GM21367 (cell line): ENCODE measurements at regions not wholly inside any gene's neighbourhood (a gene's known extent, or its start where the extent isn't known, plus 50 kb on each side); places are given as distances from the start of the nearest gene placed in this dataset.
"Not testable (repeated sequence)": the region's sequence is repeated elsewhere in the genome, so short reads cannot be mapped to it uniquely, and the experiment has no call there.

Experiments used
- ATAC-seq: cut with Tn5 transposase; IDR thresholded peaks from one replicate; pipeline ENCODE4 v1.9.1; 2021; ENCODE audit not compliant: unreplicated experiment

DNA sequence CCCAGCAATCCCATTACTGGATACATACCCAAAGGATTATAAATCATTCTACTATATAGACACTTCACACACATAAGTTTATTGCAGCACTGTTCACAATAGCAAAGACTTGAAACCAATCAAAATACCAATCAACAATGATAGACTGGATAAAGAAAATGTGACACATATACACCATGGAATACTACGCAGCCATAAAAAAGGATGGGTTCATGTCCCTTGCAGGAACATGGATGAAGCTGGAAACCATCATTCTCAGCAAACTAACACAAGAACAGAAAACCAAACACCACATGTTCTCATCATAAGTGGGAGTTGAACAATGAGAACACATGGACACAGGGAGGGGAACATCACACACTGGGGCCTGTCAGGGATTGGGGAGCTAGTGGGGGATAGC is 475.4 kb upstream of the NFIA start:
- ATAC-seq, result not testable (repeated sequence)

DNA sequence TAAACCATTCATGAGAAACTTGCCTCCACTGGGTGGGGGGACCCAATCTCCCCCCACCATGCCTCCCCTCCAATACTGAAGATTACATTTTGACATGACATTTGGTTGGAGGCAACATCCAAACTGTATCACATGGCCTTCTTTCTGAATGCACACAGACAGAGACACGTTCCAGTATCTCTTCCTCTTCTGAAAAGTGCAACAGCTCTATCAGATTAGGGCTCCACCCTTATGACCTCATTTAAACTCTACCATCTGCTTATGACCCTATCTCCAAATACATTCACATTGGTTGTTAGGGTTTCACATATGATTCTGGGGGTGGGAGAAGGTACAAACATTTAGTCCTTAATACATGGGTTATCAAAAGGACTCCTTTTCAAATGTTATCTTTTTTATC is 481.8 kb upstream of the NFIA start:
- ATAC-seq, result no peak

DNA sequence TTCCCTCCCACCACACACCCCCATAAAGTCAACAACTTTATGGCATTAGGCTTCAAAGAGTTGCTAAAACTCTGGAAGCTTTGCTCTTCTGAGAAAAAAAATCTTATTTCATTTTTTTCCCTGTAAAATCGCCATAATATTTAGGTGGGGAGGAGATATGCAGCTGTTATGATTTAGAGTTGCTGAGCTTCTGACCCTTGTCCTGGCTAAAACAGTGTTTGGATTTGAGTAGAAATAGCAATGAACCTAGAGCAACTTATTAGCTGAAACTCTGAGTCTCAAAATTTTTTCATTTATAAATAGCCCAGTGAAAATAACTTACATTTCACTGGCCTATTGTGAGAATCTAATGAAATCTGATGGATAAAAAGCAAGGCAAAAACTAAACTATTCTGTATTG is 482.8 kb upstream of the NFIA start:
- no peak for ATAC-seq

DNA sequence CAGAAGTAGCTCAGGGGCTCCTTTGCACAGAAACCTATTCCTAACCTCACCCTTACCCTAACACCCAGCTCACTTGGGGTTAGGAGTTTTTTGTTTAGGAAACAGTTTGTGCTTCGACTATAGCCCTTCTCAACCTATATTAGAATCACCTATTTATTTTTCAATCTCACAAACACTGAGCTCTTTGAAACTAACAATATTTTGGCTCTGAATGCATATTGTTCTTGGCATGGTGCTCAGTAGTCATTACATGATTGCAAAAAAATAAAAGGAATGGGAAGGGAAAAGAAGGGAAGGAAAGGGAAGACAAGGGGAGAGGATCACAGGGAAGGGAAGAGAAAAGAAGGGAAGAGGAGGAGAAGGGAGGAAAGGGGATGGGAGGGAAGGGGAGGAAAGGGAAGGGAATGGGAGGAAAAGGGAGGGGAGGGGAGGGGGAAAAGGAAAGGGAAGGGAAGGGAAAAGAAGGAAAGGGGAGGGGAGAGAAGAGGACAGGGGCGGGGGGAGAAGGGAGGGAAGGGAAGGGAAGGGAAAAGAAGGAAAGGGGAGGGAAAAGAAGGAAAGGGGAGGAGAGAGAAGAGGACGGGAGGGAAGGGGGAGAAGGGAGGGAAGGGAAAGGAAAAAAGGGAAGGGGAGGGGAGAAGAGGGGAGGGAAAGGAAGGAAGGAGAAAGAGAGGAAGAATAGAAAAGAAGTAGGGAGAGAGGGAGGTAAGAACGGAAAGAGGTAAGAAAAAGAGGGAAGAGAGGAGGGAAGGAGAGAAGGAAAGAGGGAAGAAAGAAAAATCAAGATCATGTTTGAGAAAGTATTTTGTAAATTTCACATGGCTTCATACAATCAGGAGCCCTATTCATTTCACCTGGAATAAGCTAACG is 484.1 kb upstream of the NFIA start:
- ATAC-seq, result no peak

DNA sequence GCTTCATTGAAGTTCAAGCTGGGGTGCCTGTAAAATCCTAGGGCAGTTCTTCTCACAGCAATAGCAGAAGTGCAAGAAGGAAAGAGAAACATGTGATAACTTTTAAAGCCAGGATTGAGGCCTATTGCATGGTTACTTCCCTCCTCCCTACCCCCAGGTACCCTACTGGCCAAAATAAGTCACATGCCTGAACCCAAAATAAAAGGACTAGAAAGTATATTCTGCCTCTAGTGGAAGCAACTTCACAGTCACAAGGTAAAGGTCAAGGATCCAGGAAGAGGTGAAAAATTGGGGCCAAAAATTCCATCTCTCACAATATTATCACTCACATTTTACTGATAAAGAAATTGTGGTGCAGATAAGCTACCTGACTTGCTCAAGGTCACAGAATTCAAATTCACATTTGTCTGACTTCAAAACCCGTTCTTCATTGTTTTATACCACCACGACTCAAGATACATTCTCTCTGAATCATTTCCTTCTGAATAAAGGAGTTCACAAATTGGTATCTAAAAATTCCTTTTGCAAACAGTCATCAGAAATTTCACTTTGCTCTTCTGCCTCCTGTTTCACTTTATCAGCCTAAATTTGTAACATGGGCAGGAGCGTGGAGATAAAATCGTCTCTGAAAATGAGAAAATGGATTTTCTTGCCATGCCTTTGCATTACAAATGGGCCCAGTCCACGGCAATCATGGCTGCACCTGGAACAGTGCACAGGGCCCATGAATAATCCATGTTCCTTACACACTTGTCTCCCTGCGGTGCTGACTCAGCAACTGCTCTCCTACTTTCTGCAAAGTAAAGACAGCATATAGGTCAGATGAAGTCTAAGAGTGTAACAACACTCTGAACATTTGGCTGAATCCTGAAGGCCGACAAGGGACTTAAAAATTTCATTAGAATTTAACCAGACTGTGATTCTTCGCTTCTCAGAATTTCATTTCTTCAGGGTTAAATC is 485.3 kb upstream of the NFIA start:
- no peak for ATAC-seq

DNA sequence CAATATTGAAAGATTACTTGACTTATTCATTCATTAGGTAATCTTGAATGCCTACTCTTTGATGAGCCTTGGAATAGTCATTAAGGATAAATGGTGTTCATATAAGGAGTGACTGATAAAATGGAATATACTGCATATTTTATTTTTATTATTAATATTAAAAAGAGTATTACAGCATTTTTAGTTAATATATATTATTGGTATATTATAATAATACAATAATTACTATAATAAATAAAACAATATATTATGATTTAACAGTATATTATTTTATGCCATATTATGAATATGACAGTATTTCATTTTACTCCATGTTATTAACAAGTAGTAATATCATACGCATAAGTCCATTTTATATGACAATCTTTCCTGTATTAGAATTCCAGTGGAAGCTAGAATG is 490.8 kb upstream of the NFIA start:
- ATAC-seq, result no peak

DNA sequence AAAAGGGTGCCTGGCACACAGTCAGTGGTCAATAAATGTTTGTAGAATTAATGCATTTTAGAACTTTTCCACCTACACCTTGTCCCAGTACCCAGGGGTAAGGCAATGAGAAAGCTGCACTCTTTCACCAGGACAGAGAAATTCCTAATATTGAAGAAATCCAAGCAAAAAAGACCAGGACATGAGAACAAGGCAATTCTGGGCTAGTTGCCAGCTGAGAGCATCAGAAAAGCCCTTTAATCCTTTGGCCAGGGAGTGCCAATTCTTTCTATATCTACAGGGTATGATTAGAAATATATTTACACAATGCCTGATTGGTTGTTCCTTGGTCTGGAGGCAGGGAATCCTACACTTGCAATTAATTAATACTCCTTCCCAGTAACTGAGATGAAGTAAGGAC is 492.4 kb upstream of the NFIA start:
- ATAC-seq, result no peak

DNA sequence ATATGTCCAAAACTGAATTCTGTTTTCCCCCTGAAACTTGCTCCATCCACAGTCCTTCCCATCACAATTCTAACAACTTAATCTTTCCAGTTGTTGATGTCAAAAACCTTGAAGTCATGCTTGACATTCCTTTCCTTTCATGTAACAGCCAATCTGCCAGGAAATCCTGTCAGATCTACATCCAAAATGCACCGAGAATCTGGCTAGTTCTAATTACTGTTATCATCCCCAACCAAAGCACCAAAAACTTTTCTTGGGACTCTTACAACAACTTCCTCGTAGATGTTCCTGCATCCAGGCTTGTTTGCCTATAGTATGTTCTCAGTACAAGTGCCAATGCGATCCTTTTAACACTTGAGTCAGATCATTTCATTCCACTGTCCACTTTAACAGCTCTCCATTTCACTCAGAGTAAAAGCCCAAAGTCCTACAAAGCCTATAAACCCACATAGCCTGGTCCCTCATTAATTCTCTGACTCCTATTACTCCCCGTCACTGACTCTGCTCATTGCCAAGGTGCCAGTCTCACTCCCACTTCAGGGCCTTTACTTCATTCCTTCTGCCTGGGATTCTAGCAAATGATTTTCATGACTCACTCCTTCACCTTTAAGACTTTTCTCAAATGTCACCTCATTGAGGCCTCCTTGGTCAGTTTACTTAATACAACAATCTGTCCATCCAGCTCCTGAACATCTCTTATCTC is 493.2 kb upstream of the NFIA start:
- ATAC-seq, result no peak

DNA sequence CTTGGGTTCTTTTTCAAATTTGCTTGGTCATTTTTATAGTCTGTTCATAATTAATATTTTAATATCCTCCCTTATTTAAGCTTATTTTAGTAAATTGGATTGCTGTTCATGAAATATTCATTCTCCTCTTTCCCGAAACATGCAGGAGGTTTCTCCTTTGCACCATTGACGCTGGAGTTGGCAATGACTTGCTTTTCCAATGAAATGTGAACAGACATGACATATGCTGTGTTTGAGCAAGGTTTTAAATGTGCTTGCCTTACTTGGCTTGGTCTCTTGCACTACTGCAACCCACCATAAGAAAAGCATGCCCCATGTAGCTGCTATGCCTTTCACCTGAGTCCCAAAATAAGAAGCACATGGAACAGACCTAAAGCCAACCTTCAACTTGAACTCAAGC is 498.0 kb upstream of the NFIA start:
- no peak for ATAC-seq

DNA sequence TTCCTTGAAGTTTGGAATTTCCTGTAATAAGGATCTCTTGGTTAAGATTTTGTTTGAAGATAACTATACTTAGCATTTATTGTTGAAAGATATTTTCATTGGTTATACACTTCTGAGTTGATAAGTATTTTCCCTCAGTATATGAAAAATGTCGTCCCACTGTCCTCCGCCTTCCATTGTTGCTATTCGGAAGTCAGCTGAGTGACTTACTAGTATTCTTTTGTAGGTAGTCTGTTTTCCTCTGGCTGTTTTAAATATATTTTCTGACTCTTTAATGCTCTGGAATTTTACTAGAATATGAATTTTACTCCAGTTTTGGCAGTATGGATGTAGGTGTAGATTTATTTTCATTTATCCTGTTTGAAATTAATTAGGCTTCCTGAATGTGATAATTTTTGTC is 498.7 kb upstream of the NFIA start:
- no peak for ATAC-seq

DNA sequence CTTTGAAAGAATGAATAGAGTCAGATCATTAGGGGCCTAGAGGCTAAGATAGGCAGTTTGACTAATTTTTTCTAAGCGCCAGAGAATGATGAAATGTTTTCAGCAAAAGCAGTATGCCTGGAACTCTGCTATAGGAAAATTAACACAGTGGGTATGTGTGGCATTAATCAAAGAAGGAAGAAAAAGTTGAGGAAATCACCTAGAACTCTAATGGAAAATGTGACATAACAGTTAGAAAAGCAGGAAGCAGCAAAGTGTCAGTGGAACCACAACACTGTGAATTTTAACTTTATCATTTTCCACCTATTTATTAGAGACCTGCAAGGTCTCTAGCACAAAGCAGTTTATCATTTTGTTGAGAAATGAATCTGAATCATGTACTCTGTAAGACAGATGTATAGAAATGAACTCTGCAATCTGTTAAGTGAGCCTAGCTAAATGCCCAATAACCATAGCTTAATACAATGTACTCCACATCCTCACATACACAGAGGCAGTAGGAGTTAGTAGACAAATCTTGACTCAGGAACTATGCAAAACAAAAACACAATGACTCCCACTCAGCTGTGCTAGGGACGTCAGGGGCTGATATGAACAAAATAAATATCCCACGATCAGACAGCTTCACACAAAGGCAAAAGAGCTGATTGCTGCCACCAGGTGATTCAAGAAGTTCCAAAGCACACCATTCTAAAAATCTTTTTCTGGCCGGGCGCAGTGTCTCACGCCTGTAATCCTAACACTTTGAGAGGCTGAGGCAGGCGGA is 500.7 kb upstream of the NFIA start:
- ATAC-seq, result no peak

DNA sequence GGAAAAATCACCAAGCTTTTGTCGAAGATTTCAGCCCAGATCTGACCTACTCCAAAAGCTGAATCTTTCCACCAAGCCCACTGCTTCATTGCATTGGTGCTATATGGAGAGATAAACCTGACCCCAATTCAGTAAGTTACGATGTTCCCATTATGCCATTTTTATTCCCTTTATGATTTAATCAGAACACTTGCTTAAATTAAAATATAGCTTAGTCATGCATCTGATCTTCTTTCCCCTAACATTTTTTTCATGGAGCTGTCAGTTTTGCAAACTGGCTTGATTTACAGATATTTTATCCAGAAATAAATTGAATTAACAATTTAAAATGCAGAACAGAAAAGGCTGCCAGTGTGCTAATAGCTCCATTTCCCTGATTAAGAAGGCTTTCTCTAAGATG is 503.5 kb upstream of the C1orf87 start:
- no peak for ATAC-seq

DNA sequence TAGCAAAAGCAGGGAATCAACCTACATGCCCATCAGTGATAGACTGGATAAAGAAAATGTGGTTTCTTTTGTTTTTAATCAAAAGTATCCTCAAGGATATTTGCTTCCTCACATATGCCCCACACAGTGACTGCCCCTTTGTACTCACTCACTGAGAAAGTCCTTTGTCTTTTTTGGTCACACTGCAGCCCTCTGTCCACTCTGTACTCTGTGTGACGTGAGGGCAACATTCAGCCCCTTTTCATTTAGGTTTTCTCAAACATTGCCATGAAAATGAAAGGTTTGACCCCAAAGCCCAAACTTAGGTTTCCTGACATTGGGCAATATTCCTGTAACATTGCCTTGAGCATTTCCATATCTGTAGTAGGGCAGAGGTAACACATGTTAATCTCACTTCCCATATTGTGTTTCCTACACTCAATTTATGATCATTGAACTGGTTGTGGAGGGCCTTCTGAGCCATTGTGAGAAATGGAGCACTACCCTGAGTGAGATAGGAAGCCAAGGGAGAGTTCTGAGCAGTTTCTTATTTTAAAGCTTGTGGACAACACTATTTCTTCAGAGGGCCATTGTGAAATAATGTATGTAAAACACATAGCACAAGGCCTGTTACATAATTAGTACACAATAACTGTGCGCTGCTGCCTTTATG is 501.9 kb upstream of the C1orf87 start:
- no peak for ATAC-seq

DNA sequence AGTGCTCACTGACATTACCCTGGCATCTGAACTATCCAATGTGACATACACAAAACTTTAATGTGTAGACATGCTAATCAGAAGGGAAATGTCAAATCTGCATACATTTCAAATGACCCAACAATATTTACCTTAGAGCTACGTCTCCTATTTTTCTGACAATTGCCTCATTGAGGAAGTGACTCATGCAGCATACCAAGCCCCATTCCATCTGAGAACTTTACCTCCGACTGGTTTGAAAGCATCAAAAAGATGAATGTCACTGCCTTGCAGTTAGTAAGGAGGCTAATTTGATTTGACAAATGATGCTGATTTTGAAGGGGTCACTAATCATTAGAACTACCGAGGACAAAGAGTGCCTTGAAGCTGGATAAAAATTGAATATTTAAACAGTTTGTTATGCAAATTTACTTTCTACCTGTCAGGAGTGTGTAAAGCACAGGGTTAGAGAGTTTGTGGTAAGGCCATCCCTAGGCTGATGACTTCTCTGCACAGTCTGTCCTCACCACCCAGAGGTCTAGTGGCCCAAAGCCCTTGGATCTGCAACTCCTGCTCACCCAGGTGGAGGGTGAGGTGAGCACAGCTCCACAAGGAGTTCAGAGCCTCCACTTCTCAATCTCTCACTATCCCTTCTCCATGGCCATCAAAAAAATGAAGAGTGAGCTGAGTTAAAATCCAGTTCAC is 500.3 kb upstream of the C1orf87 start:
- no peak for ATAC-seq

DNA sequence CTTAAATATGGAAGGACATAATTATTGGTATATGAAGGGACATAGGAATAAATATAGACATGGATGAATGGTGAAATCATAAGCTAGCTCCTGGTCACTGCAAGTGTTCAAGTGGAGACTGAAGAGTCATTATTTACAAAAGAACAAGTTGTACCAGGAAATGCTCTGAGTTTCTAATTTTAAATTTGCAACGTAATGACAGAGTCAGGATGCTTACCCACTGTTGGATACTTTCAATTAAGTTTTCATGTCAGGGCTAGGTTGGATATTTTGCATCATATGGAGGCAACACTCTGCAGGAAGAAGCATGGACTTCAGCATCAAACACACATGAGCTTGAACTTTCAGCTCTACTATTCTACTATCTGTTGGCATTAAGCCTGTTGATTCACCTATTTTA is 499.6 kb upstream of the C1orf87 start:
- no peak for ATAC-seq

DNA sequence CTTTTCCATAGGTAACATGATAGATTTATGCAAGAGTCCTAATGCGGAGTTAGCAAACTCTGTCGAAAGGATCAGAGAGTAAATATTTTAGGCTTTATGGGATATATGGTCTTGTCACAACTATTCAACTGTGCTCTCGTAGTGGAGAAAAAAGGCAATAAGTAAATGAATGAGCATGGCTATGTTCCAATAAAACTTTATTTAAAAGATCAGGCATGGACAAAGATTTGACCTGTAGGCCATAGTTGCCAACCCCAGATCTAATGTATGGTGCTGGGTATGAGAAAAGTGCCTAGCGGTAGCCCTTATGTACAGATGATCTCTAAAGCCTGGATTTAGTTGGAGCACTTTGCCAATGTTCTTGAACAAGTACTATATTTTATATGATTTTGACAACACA is 498.8 kb upstream of the C1orf87 start:
- ATAC-seq, result no peak

DNA sequence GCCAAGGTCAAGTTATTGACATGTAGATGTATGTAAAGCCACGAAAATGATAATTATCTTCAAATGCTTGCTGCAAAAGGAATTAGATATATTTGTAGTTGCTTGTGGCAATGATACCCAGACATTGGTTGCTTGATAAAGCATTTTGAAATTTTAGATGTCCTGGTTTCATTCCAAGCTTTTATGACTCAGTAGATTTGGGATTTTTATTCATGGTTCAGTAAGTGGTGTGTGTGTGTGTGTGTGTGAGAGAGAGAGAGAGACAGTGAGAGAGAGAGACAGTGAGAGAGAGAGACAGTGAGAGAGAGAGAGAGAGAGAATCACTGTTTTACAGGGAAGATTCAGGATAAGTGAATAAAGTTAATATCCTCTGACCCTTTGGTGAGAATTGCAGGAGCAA is 498.2 kb upstream of the C1orf87 start:
- no peak for ATAC-seq

DNA sequence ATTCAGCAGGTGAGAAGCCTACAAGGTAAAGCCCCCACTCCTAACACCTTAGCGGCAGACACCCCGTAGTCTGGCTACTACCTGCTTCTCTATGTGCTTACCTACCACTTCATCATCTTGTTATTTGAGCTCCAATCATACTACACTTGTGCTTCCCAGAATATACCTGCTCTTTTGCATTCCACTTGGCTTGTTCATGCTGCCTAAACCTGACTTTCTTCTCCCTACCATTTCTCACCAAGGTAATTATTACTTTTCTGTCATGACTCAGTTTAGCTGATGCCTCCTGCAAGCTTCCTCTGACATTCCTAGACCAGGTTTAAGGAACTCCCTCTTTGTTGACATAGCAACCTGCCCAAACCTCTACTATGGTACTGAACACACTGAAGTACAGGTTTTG is 495.6 kb upstream of the C1orf87 start:
- no peak for ATAC-seq

DNA sequence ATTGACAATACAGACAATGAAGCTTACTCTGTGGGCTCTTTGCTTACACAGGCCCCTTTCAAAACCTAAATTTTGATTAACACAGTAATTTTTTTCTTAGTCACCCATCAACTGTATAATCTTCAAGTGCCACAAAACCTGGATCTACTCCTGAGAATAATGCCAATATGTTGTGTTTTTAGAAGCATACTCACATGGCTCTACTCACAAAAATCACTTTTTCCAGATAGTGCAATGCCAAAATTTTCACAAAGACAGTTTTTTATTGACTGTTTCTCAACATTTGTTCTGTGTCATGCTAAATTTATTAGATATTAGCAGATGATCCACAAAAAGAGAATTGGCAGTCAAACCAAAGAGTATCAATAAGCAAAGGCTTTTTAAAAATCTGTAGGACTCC is 493.7 kb upstream of the C1orf87 start:
- ATAC-seq, result no peak
